ENCODE measurements at regions not wholly inside any gene's neighbourhood (a gene's known extent, or its start where the extent isn't known, plus 50 kb on each side); places are given as distances from the start of the nearest gene placed in this dataset.

DNA sequence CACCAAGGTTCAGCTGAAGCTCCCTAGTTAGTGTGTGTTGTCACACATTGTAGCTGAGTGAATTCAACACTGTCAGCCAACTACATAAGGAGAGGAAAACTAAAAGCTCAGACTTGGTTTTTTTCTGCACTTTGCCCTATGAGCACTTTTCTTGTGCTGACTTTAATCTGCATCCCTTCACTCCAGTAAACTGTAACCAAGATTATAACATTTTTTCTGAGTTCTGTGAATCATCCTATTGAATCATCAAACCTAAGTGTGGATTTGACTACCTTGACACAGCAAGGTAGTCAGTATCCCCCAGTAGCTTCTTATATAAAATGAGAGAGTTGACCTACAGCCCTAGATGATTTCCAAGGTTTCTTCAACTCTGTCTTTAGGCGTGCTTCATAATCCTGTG is 325.0 kb downstream of the AGTPBP1 start:
- intact Hi-C loops (cut with micrococcal nuclease): no loop called here
- H3K36me3 ChIP-seq: no peaks in the 10 kb centered on the region
- H3K27me3 ChIP-seq (ENCODE audit: low read depth): peaks cover 31% of the 10 kb centered on the region
- no peaks in the 10 kb centered on the region for H3K9me3 ChIP-seq (replicated peaks)
- TF ChIP-seq, protein P1, sequence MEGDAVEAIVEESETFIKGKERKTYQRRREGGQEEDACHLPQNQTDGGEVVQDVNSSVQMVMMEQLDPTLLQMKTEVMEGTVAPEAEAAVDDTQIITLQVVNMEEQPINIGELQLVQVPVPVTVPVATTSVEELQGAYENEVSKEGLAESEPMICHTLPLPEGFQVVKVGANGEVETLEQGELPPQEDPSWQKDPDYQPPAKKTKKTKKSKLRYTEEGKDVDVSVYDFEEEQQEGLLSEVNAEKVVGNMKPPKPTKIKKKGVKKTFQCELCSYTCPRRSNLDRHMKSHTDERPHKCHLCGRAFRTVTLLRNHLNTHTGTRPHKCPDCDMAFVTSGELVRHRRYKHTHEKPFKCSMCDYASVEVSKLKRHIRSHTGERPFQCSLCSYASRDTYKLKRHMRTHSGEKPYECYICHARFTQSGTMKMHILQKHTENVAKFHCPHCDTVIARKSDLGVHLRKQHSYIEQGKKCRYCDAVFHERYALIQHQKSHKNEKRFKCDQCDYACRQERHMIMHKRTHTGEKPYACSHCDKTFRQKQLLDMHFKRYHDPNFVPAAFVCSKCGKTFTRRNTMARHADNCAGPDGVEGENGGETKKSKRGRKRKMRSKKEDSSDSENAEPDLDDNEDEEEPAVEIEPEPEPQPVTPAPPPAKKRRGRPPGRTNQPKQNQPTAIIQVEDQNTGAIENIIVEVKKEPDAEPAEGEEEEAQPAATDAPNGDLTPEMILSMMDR (IDR thresholded peaks at IDR 0.05; ENCODE audit: borderline replicate concordance): no peak
- H3K4me3 ChIP-seq: no peak overlapping the region
- H3K4me1 ChIP-seq: no peaks in the 10 kb centered on the region
- DNase-seq: no peak
- no peak overlapping the region for H3K27ac ChIP-seq (replicated peaks)

DNA sequence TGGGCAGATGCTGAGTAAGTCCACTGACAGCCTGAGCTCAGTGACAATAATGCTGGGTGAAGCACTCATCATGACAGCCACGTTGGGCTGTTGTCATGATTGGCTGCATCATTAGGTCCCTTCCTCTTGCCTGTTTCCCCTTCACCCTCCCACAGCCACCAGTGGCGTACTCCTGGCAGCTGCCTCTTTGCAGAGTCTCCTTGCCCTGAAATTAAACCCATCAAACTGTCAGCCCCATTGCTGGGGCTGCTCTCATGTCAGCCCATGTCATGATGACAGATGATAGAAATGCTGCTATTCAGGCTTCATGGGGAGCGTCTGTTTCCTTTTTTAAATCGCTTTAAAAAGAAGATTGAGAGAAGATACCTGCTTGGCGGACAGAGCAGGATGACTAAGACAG is 327.4 kb downstream of the AGTPBP1 start:
- Histone ChIP-seq H3K27ac (replicated peaks) (no peak overlapping the region), H3K27me3 (ENCODE audit: low read depth) (peaks cover 31% of the 10 kb centered on the region), H3K4me3 (no peak overlapping the region), H3K36me3 (no peaks in the 10 kb centered on the region), H3K9me3 (replicated peaks) (no peaks in the 10 kb centered on the region), H3K4me1 (no peaks in the 10 kb centered on the region)
- no peak for DNase-seq
- TF ChIP-seq, protein P1 (IDR thresholded peaks at IDR 0.05; ENCODE audit: borderline replicate concordance): no peak
- intact Hi-C loops (cut with micrococcal nuclease): no loop called here

DNA sequence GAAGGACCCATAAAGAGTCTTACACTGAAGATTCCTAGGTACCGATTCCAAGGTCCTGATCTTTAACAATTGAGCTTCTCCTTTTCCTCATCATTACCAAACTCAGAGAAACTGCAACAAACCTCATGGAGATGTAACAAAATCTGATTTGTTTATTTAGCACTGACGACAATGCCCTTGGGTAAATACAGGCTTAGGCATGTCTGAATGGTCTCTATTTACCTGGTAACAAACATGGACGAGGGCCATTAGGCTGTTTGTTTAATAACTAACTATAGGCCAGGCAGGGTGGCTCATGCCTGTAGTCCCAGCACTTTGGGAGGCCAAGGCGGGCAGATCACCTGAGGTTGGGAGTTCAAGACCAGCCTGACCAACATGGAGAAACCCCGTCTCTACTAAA is 333.3 kb downstream of the AGTPBP1 start:
- no peak overlapping the region for H3K27ac ChIP-seq (replicated peaks)
- no peaks in the 10 kb centered on the region for H3K4me1 ChIP-seq
- no peak overlapping the region for H3K4me3 ChIP-seq
- no peaks in the 10 kb centered on the region for H3K36me3 ChIP-seq
- no peaks in the 10 kb centered on the region for H3K9me3 ChIP-seq (replicated peaks)
- DNase-seq: no peak
- TF ChIP-seq, protein P1 (IDR thresholded peaks at IDR 0.05; ENCODE audit: borderline replicate concordance): no peak
- intact Hi-C loops (cut with micrococcal nuclease): no loop called here
- peaks cover 5% of the 10 kb centered on the region for H3K27me3 ChIP-seq (ENCODE audit: low read depth)

DNA sequence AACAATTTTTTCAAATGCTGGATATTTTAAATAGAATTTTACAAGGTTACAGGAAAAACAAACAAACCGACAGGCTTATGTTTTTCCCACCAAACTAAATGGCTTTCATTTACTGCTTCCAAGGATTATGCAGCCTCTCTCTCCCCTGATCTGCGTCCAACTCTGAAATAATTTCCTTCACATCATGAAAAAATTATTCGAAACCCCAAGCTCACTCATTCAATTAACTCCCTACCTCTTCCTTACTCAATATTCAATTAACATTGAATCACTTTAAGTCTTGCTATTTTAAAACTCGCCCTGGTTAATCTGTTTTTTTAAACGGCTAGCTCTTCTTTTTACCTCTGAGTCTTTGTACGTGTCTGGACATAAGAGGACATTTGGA is 336.2 kb downstream of the AGTPBP1 start:
- no peak overlapping the region for H3K27ac ChIP-seq (replicated peaks)
- intact Hi-C loops (cut with micrococcal nuclease): no loop called here
- no peaks in the 10 kb centered on the region for H3K27me3 ChIP-seq (ENCODE audit: low read depth)
- H3K9me3 ChIP-seq (replicated peaks): no peaks in the 10 kb centered on the region
- no peak for DNase-seq
- peaks cover 13% of the 10 kb centered on the region for H3K4me1 ChIP-seq
- H3K4me3 ChIP-seq: no peak overlapping the region
- TF ChIP-seq, protein P1 (IDR thresholded peaks at IDR 0.05; ENCODE audit: borderline replicate concordance): no peak
- no peaks in the 10 kb centered on the region for H3K36me3 ChIP-seq

DNA sequence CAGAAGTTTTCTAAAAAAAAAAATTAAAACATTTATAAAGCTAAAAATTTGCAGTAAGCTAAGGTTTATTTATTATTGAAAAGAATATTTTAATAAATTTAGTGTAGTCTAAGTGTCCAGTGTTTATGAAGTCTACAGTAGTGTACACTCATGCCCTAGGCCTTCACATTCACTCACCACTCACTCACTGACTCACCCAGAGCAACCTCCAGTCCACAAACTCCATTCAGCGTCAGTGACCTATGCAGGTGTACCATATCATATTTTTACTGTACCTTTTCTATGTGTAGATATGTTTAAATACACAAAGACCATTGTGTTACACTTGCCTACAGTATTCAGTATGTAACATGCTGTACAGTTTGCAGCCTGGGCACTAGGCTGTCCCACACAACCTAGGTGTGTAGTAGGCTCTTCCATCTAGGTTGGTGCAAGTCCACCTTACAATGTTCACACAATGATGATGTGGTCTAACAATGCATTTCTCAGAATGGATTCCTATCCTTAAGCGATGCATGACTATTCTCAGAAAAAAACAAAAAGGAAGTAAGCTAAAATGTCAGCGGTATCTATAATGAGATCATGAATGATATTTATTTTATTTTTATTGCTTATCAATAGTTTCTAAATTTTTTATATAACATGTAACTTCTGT is 336.7 kb downstream of the AGTPBP1 start:
- Histone ChIP-seq H3K27me3 (ENCODE audit: low read depth) (no peaks in the 10 kb centered on the region), H3K4me1 (peaks cover 13% of the 10 kb centered on the region), H3K36me3 (no peaks in the 10 kb centered on the region), H3K27ac (replicated peaks) (no peak overlapping the region), H3K4me3 (no peak overlapping the region), H3K9me3 (replicated peaks) (no peaks in the 10 kb centered on the region)
- intact Hi-C loops (cut with micrococcal nuclease): no loop called here
- DNase-seq: no peak
- TF ChIP-seq, protein P1 (IDR thresholded peaks at IDR 0.05; ENCODE audit: borderline replicate concordance): no peak

Data from left ventricle myocardium inferior (tissue), 1 donor.